Natural killer cell treated with Interleukin-12 subunit alpha and Interleukin-12 subunit beta and Interleukin-15 and Interleukin-18, amount 100 ng/mL, for 72 hours (primary cell): ENCODE measurements at regions not wholly inside any gene's neighbourhood (a gene's known extent, or its start where the extent isn't known, plus 50 kb on each side); places are given as distances from the start of the nearest gene placed in this dataset.
A peak's percentile ranks its signal among the peaks of the same experiment; 100 is the strongest.

Source experiments
- ATAC-seq, 2 donors: fragments of 150-1000 bp; cut with Tn5 transposase in 1 of 2; sonication (Bioruptor Pico), chemical (Tn5 transposase) in 1 of 2; 2 replicates each; pipeline ENCODE4 v1.10.0; 2021
- DNase-seq: peaks from one replicate; pipeline ENCODE4 v3.0.0; 2022; ENCODE audit warnings: low spot score
- H3K27ac Mint-ChIP-seq, 2 donors: 1 replicate in 1 of 2; 2 replicates in 1 of 2; pipeline ENCODE4 v1.8.0; 2022; ENCODE audit warnings: mixed read lengths in 2 of 2, mild to moderate bottlenecking in 1 of 2, moderate library complexity in 1 of 2
- H3K27me3 Mint-ChIP-seq, 2 donors: 1 replicate in 1 of 2; 2 replicates in 1 of 2; pipeline ENCODE4 v1.8.0; 2022; ENCODE audit warnings: mixed read lengths in 2 of 2
- H3K36me3 Mint-ChIP-seq: one replicate; pipeline ENCODE4 v1.8.0; 2022; ENCODE audit warnings: mixed read lengths
- H3K4me1 Mint-ChIP-seq, 2 donors: 1 replicate in 1 of 2; 2 replicates in 1 of 2; pipeline ENCODE4 v1.8.0; 2022; ENCODE audit warnings: low read depth in 2 of 2, mixed read lengths in 2 of 2, mild to moderate bottlenecking in 1 of 2
- H3K4me3 Mint-ChIP-seq: one replicate; pipeline ENCODE4 v1.8.0; 2022; ENCODE audit warnings: mixed read lengths
- H3K9me3 Mint-ChIP-seq: 2 replicates; pipeline ENCODE4 v1.8.0; 2022; ENCODE audit warnings: mixed read lengths

- Mint-ChIP-seq H3K9me3 (no peaks in the 10 kb centered on the region), H3K27ac (no peak overlapping the region), H3K36me3 (peaks cover 4% of the 10 kb centered on the region), H3K4me3 (no peak overlapping the region), H3K27me3 (peaks cover 5 to 6% of the 10 kb centered on the region in 2 donors), H3K4me1 (no peaks in the 10 kb centered on the region)
- ATAC-seq (no peak), DNase-seq (no peak)
Measured at GRCh38 chr3:13939206-13939605, 59.3 kb upstream of the WNT7A start.

GRCh38 chr3:13937131-13937530, 57.3 kb upstream of the WNT7A start:
- DNase-seq (no peak), ATAC-seq (no peak)
- no peak overlapping the region for H3K4me3 Mint-ChIP-seq
- no peak overlapping the region for H3K27ac Mint-ChIP-seq
- peaks cover 0 to 9% of the 10 kb centered on the region in 2 donors for H3K27me3 Mint-ChIP-seq
- peaks cover 0 to 4% of the 10 kb centered on the region in 2 donors for H3K4me1 Mint-ChIP-seq
- no peaks in the 10 kb centered on the region for H3K9me3 Mint-ChIP-seq
- no peaks in the 10 kb centered on the region for H3K36me3 Mint-ChIP-seq

DNA sequence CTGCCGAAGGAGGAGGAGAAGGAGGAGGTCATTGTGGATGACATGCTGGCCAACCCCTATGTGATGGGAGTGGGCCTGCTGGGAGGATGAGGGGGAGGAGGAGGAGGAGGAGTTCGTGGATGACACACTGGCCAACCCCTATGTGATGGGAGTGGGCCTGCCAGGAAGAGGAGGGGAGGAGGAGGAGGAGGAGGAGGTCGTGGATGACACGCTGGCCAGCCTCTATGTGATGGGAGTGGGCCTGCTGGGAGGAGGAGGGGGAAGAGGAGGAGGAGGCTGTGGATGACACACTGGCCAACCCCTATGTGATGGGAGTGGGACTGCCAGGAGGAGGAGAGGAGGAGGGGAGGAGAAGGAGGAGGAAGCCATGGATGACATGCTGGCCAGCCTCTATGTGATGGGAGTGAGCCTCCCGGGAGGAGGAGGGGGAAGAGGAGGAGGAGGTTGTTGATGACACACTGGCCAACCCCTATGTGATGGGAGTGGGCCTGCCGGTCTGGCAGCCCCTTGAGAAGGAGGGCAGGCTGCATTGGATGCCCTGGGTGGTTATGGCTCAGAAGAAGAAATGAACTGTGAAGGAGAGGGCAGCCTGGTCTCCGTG, 55.7 kb upstream of the WNT7A start:
- Mint-ChIP-seq H3K9me3 (peaks cover 6% of the 10 kb centered on the region), H3K4me3 (no peak overlapping the region), H3K27ac (no peak overlapping the region), H3K4me1 (peaks cover 0 to 8% of the 10 kb centered on the region in 2 donors), H3K36me3 (peaks cover 9% of the 10 kb centered on the region), H3K27me3 (peaks cover 11 to 15% of the 10 kb centered on the region in 2 donors)
- ATAC-seq: no peak
- no peak for DNase-seq

GRCh38 chr3:13934813-13935212, 54.9 kb upstream of the WNT7A start:
- Mint-ChIP-seq H3K27me3 (peaks cover 11 to 15% of the 10 kb centered on the region in 2 donors), H3K4me3 (no peak overlapping the region), H3K4me1 (peaks cover 0 to 8% of the 10 kb centered on the region in 2 donors), H3K9me3 (peaks cover 6% of the 10 kb centered on the region), H3K27ac (no peak overlapping the region), H3K36me3 (peaks cover 9% of the 10 kb centered on the region)
- DNase-seq: no peak
- ATAC-seq: no peak

GRCh38 chr3:13934315-13934714, 54.4 kb upstream of the WNT7A start:
- no peak overlapping the region for H3K27ac Mint-ChIP-seq

GRCh38 chr3:13932578-13933295, 52.9 kb upstream of the WNT7A start:
- Mint-ChIP-seq H3K4me3 (peak overlapping the region; percentile 65), H3K27ac (no peak overlapping the region), H3K36me3 (peaks cover 9% of the 10 kb centered on the region), H3K4me1 (peaks cover 0 to 8% of the 10 kb centered on the region in 2 donors), H3K27me3 (peaks cover 11 to 15% of the 10 kb centered on the region in 2 donors), H3K9me3 (peaks cover 6% of the 10 kb centered on the region)
- DNase-seq (no peak), ATAC-seq (peak; percentile 53 to 59)

More at GRCh38 chr3:13934315-13934714, 54.4 kb upstream of the WNT7A start:
- ATAC-seq (no peak), DNase-seq (no peak)
- H3K9me3 Mint-ChIP-seq: peaks cover 6% of the 10 kb centered on the region
- peaks cover 11 to 15% of the 10 kb centered on the region in 2 donors for H3K27me3 Mint-ChIP-seq
- H3K4me3 Mint-ChIP-seq: no peak overlapping the region
- H3K4me1 Mint-ChIP-seq: peaks cover 0 to 8% of the 10 kb centered on the region in 2 donors
- peaks cover 9% of the 10 kb centered on the region for H3K36me3 Mint-ChIP-seq

- ATAC-seq (no peak), DNase-seq (no peak)
- no peak overlapping the region for H3K27ac Mint-ChIP-seq
- H3K4me3 Mint-ChIP-seq: peak overlapping the region; percentile 5
- H3K9me3 Mint-ChIP-seq: peaks cover 9% of the 10 kb centered on the region
- H3K36me3 Mint-ChIP-seq: peaks cover 9% of the 10 kb centered on the region
- peaks cover 12 to 18% of the 10 kb centered on the region in 2 donors for H3K27me3 Mint-ChIP-seq
- peaks cover 0 to 8% of the 10 kb centered on the region in 2 donors for H3K4me1 Mint-ChIP-seq
Measured at GRCh38 chr3:13931172-13931571, 51.3 kb upstream of the WNT7A start.
